ENCODE measurements at regions not wholly inside any gene's neighbourhood (a gene's known extent, or its start where the extent isn't known, plus 50 kb on each side); places are given as distances from the start of the nearest gene placed in this dataset.

DNA sequence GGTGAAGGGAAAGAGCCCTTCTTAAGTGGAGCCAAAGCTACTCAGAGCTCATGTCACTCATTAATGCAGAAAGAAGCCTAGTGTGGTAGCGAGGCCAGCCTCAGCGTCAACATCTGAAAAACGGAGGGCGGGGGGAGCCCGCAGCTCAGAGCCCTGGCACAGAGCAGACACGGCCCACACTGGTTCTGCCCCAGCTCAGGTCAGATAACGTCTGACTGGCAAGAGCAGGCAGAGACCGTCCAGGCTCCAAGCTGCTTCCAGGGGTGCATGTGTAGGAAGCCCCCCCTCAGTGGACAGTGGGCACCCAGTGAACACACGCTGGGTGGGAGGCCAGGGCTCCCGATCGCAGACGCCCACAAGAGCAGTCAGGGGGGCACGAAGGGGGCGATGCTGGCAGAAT, 100.8 kb downstream of the SHANK2 start:
- H3K27ac ChIP-seq = no peak overlapping the region
- TF ChIP-seq, protein P1, sequence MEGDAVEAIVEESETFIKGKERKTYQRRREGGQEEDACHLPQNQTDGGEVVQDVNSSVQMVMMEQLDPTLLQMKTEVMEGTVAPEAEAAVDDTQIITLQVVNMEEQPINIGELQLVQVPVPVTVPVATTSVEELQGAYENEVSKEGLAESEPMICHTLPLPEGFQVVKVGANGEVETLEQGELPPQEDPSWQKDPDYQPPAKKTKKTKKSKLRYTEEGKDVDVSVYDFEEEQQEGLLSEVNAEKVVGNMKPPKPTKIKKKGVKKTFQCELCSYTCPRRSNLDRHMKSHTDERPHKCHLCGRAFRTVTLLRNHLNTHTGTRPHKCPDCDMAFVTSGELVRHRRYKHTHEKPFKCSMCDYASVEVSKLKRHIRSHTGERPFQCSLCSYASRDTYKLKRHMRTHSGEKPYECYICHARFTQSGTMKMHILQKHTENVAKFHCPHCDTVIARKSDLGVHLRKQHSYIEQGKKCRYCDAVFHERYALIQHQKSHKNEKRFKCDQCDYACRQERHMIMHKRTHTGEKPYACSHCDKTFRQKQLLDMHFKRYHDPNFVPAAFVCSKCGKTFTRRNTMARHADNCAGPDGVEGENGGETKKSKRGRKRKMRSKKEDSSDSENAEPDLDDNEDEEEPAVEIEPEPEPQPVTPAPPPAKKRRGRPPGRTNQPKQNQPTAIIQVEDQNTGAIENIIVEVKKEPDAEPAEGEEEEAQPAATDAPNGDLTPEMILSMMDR (IDR thresholded peaks at IDR 0.05) = no peak

DNA sequence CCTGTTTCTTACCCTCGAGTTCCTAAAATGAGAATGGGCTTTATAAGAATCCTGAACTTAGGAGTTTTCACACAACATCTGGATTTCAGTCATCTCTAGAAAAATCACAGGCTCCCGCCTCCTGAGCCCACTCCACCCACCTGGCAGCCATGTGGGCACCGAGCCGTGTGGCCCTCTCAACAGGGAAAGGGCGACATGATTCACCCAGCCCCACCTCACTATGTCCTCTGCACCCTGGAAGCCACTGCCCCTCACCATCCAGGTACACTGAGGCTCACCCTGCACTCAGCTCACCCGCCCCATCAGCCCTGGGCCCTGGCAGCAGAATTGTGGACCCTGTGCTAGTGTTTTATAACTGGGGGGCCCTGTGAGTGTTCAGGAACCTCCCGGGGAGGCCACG, 101.5 kb downstream of the SHANK2 start:
- no peak overlapping the region for H3K27ac ChIP-seq
- TF ChIP-seq ZFX (IDR thresholded peaks at IDR 0.05; ENCODE audit: borderline replicate concordance) = no peak
- TF ChIP-seq, protein P1 (IDR thresholded peaks at IDR 0.05) = no peak

DNA sequence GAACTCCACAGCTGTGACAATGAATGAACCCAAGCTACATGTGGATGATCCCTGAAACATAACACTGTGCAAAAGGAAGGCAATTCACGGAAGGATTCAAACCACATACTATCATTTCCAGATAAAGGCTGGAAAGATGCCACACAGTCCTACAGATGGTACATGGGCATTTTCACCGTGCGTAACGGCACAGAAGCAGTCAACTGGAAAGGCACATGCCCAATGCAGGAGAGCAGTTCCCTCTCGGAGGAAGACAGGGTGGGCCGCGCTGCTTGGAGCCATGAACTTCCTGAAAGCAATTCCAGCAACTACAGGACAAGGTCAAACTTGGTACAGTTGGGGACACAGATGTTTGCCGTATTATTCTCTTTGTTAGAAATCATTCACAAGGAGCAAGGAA, 103.7 kb downstream of the SHANK2 start:
- no peak for TF ChIP-seq ZFX (IDR thresholded peaks at IDR 0.05; ENCODE audit: borderline replicate concordance)
- TF ChIP-seq, protein P1 (IDR thresholded peaks at IDR 0.05) = no peak
- no peak overlapping the region for H3K27ac ChIP-seq

DNA sequence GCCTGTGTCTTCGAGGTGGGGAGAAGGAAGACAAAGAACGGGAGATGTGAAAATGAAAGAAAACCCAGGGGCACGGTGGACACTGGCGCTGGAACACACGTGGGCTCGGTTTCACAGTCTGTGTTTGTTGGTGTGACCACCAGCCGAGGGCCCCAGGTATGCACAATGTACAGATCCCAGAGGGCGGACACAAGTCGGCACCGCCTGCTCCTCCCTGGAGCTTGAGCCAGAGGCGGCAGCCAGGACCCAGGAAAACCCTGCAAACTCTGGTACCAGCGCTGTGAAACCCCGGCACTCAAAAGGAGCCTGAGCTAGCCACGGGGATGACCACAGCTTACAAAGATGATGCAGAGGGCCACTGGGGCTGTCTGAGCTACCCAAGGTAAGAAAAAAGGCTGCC, 105.0 kb downstream of the SHANK2 start:
- TF ChIP-seq ZFX (IDR thresholded peaks at IDR 0.05; ENCODE audit: borderline replicate concordance) = no peak
- TF ChIP-seq, protein P1 (IDR thresholded peaks at IDR 0.05) = no peak
- no peak overlapping the region for H3K27ac ChIP-seq

DNA sequence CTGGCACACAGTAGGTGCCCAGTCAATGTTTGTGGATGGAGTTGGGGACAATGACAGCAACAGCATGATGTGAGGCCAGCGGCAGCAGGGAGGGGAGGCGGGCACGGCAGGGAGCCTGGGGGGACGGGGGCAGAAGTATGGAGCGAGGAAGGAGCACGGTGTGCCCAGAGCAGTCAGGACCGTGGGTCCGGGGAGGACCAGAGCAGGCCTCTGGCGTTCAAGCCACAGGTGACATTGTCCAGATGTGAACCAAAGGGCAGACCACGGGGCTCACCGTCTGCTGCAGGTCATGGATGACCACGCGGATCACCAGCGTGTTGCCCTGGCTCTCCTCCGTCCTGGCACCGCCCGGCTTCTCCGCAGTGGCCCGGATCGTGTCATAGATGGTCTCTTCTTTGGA, 105.5 kb downstream of the SHANK2 start:
- H3K27ac ChIP-seq = no peak overlapping the region
- no peak for TF ChIP-seq ZFX (IDR thresholded peaks at IDR 0.05; ENCODE audit: borderline replicate concordance)
- TF ChIP-seq, protein P1 (IDR thresholded peaks at IDR 0.05) = no peak

DNA sequence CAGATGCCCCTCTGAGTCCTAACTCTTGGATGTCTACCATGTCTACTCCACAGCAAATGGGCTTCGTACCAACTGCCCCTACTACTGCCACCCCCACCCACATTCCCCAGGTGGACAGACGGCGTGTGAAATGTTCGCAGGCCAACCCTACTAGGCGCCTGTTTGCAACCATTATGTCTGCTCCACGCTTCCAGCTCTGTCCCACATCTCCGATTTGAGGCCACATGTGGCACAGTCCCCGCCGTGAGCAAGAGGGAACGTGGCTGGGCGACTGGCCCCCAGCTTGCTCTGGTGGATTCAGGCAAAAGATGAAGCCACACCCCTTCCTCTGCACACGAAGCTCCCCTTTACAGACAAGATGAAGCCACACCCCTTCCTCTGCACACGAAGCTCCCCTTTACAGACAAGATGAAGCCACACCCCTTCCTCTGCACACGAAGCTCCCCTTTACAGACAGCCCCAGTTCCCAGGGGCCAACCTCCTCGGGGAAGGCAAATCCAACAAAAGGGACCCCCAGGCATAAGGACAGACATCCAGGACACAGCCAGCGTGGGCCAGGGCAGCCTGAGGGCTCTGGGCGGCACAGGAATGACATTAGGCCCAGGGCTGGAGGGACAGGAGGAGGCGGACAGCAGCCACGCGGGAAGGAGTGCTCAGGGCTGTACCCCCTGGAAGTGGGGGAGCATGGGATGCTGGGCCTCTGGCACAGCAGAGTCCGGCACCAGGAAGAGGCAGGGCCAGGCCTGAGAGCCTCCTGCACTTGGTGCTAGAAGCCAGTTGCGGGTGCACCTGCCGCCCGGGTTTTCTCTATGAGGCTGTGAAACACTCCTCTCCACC, 106.2 kb downstream of the SHANK2 start:
- TF ChIP-seq, protein P1 (IDR thresholded peaks at IDR 0.05) = no peak
- no peak for TF ChIP-seq ZFX (IDR thresholded peaks at IDR 0.05; ENCODE audit: borderline replicate concordance)
- H3K27ac ChIP-seq = no peak overlapping the region

DNA sequence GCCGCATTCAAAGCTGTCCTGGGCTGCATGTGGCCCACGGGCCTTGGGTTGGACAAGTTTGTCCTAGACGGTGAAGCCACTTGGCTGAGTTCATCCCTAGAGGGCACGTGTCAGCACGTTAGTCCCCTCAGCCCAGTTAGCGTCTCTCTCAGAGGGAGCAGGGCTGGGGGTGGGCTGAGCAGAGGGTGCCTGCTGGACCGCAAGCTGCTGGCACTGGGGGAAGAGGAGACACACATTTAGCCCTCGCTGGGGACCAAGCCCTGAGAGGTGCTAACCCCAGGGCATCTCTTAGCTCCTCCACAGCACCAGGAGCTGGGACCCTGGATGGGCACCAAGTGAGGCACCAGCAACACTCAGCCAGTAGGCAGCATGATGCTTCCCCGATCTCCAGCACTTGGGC, 107.0 kb downstream of the SHANK2 start:
- TF ChIP-seq, protein P1 (IDR thresholded peaks at IDR 0.05) = no peak
- no peak for TF ChIP-seq ZFX (IDR thresholded peaks at IDR 0.05; ENCODE audit: borderline replicate concordance)
- H3K27ac ChIP-seq = no peak overlapping the region

All from 22Rv1 (cell line).